ENCODE measurements at regions not wholly inside any gene's neighbourhood (a gene's known extent, or its start where the extent isn't known, plus 50 kb on each side); places are given as distances from the start of the nearest gene placed in this dataset.

GRCh38 chr2:51448911-51449310 lies 417.0 kb upstream of the NRXN1 start:
- intact Hi-C loops (cut with DNase I): no loop called here
- ATAC-seq: no peak
- TF ChIP-seq CTCF (IDR thresholded peaks at IDR 0.05): no peak

GRCh38 chr2:51441786-51442185 lies 409.9 kb upstream of the NRXN1 start:
- no peaks in the 10 kb centered on the region for H3K36me3 ChIP-seq
- H3K27ac ChIP-seq: no peak overlapping the region
- TF ChIP-seq CTCF (IDR thresholded peaks at IDR 0.05): no peak
- H3K4me3 ChIP-seq: no peak overlapping the region
- no peak for DNase-seq
- ATAC-seq: no peak
- H3K4me1 ChIP-seq: no peaks in the 10 kb centered on the region
- no peaks in the 10 kb centered on the region for H3K9me3 ChIP-seq
- H3K27me3 ChIP-seq (ENCODE audit: low read depth): no peaks in the 10 kb centered on the region
- intact Hi-C loops (cut with DNase I): no loop called here

More at GRCh38 chr2:51448911-51449310, 417.0 kb upstream of the NRXN1 start:
- Histone ChIP-seq H3K4me1 (no peaks in the 10 kb centered on the region), H3K27me3 (ENCODE audit: low read depth) (no peaks in the 10 kb centered on the region), H3K27ac (no peak overlapping the region), H3K36me3 (no peaks in the 10 kb centered on the region), H3K4me3 (no peak overlapping the region), H3K9me3 (no peaks in the 10 kb centered on the region)
- DNase-seq: no peak

GRCh38 chr2:51424418-51424817 lies 392.5 kb upstream of the NRXN1 start:
- Histone ChIP-seq H3K4me3 (no peak overlapping the region), H3K9me3 (no peaks in the 10 kb centered on the region), H3K4me1 (no peaks in the 10 kb centered on the region), H3K36me3 (no peaks in the 10 kb centered on the region), H3K27ac (no peak overlapping the region), H3K27me3 (ENCODE audit: low read depth) (no peaks in the 10 kb centered on the region)
- no peak for TF ChIP-seq CTCF (IDR thresholded peaks at IDR 0.05)
- intact Hi-C loops (cut with DNase I): no loop called here
- ATAC-seq (no peak), DNase-seq (no peak)

GRCh38 chr2:51420511-51420910 lies 388.6 kb upstream of the NRXN1 start:
- no peak for DNase-seq
- no peak overlapping the region for H3K27ac ChIP-seq
- no peak overlapping the region for H3K4me3 ChIP-seq
- H3K27me3 ChIP-seq (ENCODE audit: low read depth): no peaks in the 10 kb centered on the region
- no peak for ATAC-seq
- peaks cover under 1% of the 10 kb centered on the region for H3K9me3 ChIP-seq
- H3K36me3 ChIP-seq: no peaks in the 10 kb centered on the region
- no peak for TF ChIP-seq CTCF (IDR thresholded peaks at IDR 0.05)
- intact Hi-C loops (cut with DNase I): no loop called here
- H3K4me1 ChIP-seq: no peaks in the 10 kb centered on the region

GRCh38 chr2:51413726-51414125 lies 381.8 kb upstream of the NRXN1 start:
- H3K9me3 ChIP-seq: peaks cover 2% of the 10 kb centered on the region
- no peaks in the 10 kb centered on the region for H3K4me1 ChIP-seq
- TF ChIP-seq CTCF (IDR thresholded peaks at IDR 0.05): no peak
- intact Hi-C loops (cut with DNase I): no loop called here
- no peaks in the 10 kb centered on the region for H3K27me3 ChIP-seq (ENCODE audit: low read depth)
- H3K36me3 ChIP-seq: no peaks in the 10 kb centered on the region
- H3K4me3 ChIP-seq: no peak overlapping the region
- H3K27ac ChIP-seq: no peak overlapping the region
- ATAC-seq (no peak), DNase-seq (no peak)

GRCh38 chr2:51410331-51410730 lies 378.4 kb upstream of the NRXN1 start:
- H3K4me3 ChIP-seq: no peak overlapping the region
- intact Hi-C loops (cut with DNase I): no loop called here
- H3K4me1 ChIP-seq: no peaks in the 10 kb centered on the region
- H3K9me3 ChIP-seq: peaks cover under 1% of the 10 kb centered on the region
- H3K27me3 ChIP-seq (ENCODE audit: low read depth): no peaks in the 10 kb centered on the region
- no peaks in the 10 kb centered on the region for H3K36me3 ChIP-seq
- no peak for DNase-seq
- no peak for ATAC-seq
- TF ChIP-seq CTCF (IDR thresholded peaks at IDR 0.05): no peak
- no peak overlapping the region for H3K27ac ChIP-seq
